Uterus (tissue), 2 donors: ENCODE measurements at regions not wholly inside any gene's neighbourhood (a gene's known extent, or its start where the extent isn't known, plus 50 kb on each side); places are given as distances from the start of the nearest gene placed in this dataset.

Experiments
- CTCF ChIP-seq, 4 experiments: fragments of 200-600 bp in 2 of 4; fragments of 450-650 bp in 2 of 4; sonication (generic) in 2 of 4; IDR thresholded peaks; one replicate each; pipeline ENCODE4 v1.5.1; 2016 to 2019; ENCODE audit warnings: antibody characterized with exemption in 4 of 4, mild to moderate bottlenecking in 2 of 4, moderate library complexity in 1 of 4
- POLR2A ChIP-seq, 2 donors: fragments of 450-650 bp; IDR thresholded peaks; one replicate each; pipeline ENCODE4 v1.6.1; 2016; ENCODE audit warnings: antibody characterized with exemption in 2 of 2, mild to moderate bottlenecking in 1 of 2, moderate library complexity in 1 of 2

- TF ChIP-seq CTCF (IDR thresholded peaks at IDR 0.05) (no peak), POLR2A (IDR thresholded peaks at IDR 0.05) (no peak)
Measured at GRCh38 chr1:30551603-30552002, 171.8 kb downstream of the MATN1 start.
